Endothelial cell of umbilical vein (primary cell): ENCODE measurements at regions not wholly inside any gene's neighbourhood (a gene's known extent, or its start where the extent isn't known, plus 50 kb on each side); places are given as distances from the start of the nearest gene placed in this dataset.

Experiments
- BruUV-seq: library from RNA; stranded (reverse); fragments of 400-500 nt; replicated peaks from 2 replicates; lab custom pipeline; 2021; lab: Mats Ljungman, UMichigan
- CTCF ChIA-PET: fragments of 300-600, 350-600 bp; sonication (Branson Sonifier 250); formaldehyde crosslinking; loops from one replicate; lab custom pipeline; 2021; ENCODE audit warnings: antibody characterized with exemption, inconsistent platforms; lab: Charles Lee
- POLR2A ChIA-PET: fragments of 300-600, 350-600 bp; sonication (Branson Sonifier 250); formaldehyde crosslinking; loops from one replicate; lab custom pipeline; 2021; ENCODE audit warnings: antibody characterized with exemption, inconsistent platforms; lab: Charles Lee
- DNase-seq: peaks from one replicate; pipeline ENCODE4 v3.0.0-alpha.2; 2011; ENCODE audit warnings: low read depth, low spot score
- FAIRE-seq: peaks from 2 replicates; lab custom pipeline; 2011; peaks lifted over from hg19 to GRCh38; lab: Jason Lieb, UNC
- H2AFZ ChIP-seq: 2 replicates; pipeline ENCODE4 v1.6.0; 2012; ENCODE audit warnings: low read depth, low read length, control low read depth, inconsistent platforms
- H3K27ac ChIP-seq: 2 replicates; pipeline ENCODE4 v1.5.1; 2011; ENCODE audit warnings: low read depth, mild to moderate bottlenecking, control low read depth, low read length, moderate library complexity; ENCODE audit not compliant: insufficient read depth
- H3K27me3 ChIP-seq, 2 experiments: 2 replicates each; pipeline versions ENCODE4 v1.6.0 to v1.6.1; 2011; ENCODE audit warnings: low read length in 2 of 2, mixed read lengths in 1 of 2; ENCODE audit not compliant: control insufficient read depth in 2 of 2, insufficient read depth in 2 of 2
- H3K36me3 ChIP-seq, 2 experiments: 2 replicates in 1 of 2; 3 replicates in 1 of 2; pipeline ENCODE4 v1.5.1; 2011; ENCODE audit warnings: low read length in 2 of 2, mild to moderate bottlenecking in 1 of 2, moderate library complexity in 1 of 2; ENCODE audit not compliant: control insufficient read depth in 2 of 2, insufficient read depth in 2 of 2; ENCODE audit errors: extremely low read depth in 1 of 2
- H3K4me1 ChIP-seq: 3 replicates; pipeline ENCODE4 v1.5.1; 2011; ENCODE audit warnings: mild to moderate bottlenecking, low read length; ENCODE audit not compliant: control insufficient read depth, insufficient read depth; ENCODE audit errors: extremely low read depth
- H3K4me2 ChIP-seq: 2 replicates; pipeline ENCODE4 v1.6.1; 2011; ENCODE audit warnings: low read length, control low read depth, mixed read lengths; ENCODE audit not compliant: insufficient read depth
- H3K4me3 ChIP-seq, 3 experiments: fragments of 200-600 bp in 1 of 3; sonication (generic), shearing (Covaris generic) in 1 of 3; replicated peaks in 1 of 3; 2 replicates each; pipeline ENCODE4 v1.5.1; 2011 to 2016; ENCODE audit warnings: control low read depth in 3 of 3, low read length in 3 of 3, mild to moderate bottlenecking in 2 of 3, inconsistent platforms in 1 of 3, low read depth in 1 of 3, moderate library complexity in 1 of 3; ENCODE audit not compliant: insufficient read depth in 1 of 3
- H3K79me2 ChIP-seq: 2 replicates; pipeline ENCODE4 v1.6.0; 2012; ENCODE audit warnings: low read length, inconsistent platforms; ENCODE audit not compliant: control insufficient read depth, insufficient read depth
- H3K9ac ChIP-seq: replicated peaks from 2 replicates; pipeline ENCODE3; 2011; ENCODE audit warnings: low read length, control low read depth; ENCODE audit not compliant: insufficient read depth; ENCODE audit errors: extremely low read depth
- H3K9me1 ChIP-seq: replicated peaks from 3 replicates; pipeline ENCODE4 v1.6.0; 2011; ENCODE audit warnings: mild to moderate bottlenecking, low read length; ENCODE audit not compliant: control insufficient read depth, insufficient read depth; ENCODE audit errors: extremely low read depth
- H3K9me3 ChIP-seq: replicated peaks from 2 replicates; pipeline ENCODE4 v1.5.1; 2012; ENCODE audit warnings: low read length, inconsistent platforms; ENCODE audit not compliant: control insufficient read depth, insufficient read depth
- H4K20me1 ChIP-seq: replicated peaks from 2 replicates; pipeline ENCODE3; 2011; ENCODE audit warnings: mild to moderate bottlenecking, low read length; ENCODE audit not compliant: control insufficient read depth, insufficient read depth; ENCODE audit errors: extremely low read depth
- CTCF ChIP-seq, 2 donors: IDR thresholded peaks; 1 replicate in 1 of 2; 2 replicates in 1 of 2; pipeline ENCODE4 v1.5.1; 2011; ENCODE audit warnings: low read length in 2 of 2, mild to moderate bottlenecking in 2 of 2, moderate library complexity in 2 of 2, control low read depth in 1 of 2, inconsistent platforms in 1 of 2, low read depth in 1 of 2; ENCODE audit not compliant: insufficient read depth in 1 of 2; ENCODE audit errors: extremely low read depth in 1 of 2
- EZH2 ChIP-seq: IDR thresholded peaks from 2 replicates; pipeline ENCODE4 v1.6.1; 2012; ENCODE audit warnings: borderline replicate concordance, low read depth, mild to moderate bottlenecking, moderate library complexity, low read length, inconsistent platforms; ENCODE audit not compliant: severe bottlenecking
- FOS ChIP-seq: IDR thresholded peaks from 2 replicates; pipeline ENCODE4 v1.6.1; 2011; ENCODE audit warnings: mild to moderate bottlenecking, low read length, moderate library complexity, borderline replicate concordance; ENCODE audit not compliant: insufficient read depth
- GATA2 ChIP-seq: IDR thresholded peaks from 2 replicates; pipeline ENCODE4 v1.7.0; 2011; ENCODE audit warnings: low read depth, mild to moderate bottlenecking, moderate library complexity, mixed read lengths, low read length; ENCODE audit not compliant: insufficient read length, insufficient read depth
- JUN ChIP-seq: IDR thresholded peaks from 2 replicates; pipeline ENCODE4 v1.6.1; 2011; ENCODE audit warnings: borderline replicate concordance, low read depth; ENCODE audit not compliant: insufficient read length, insufficient read depth
- POLR2A ChIP-seq: IDR thresholded peaks from 2 replicates; pipeline ENCODE4 v1.6.1; 2012; ENCODE audit warnings: low read depth, mild to moderate bottlenecking, control low read depth, low read length
- POLR2AphosphoS5 ChIP-seq: IDR thresholded peaks from 2 replicates; pipeline ENCODE4 v1.6.1; 2012; ENCODE audit warnings: low read depth, mild to moderate bottlenecking, control low read depth, low read length, moderate library complexity; ENCODE audit not compliant: insufficient read depth
- dilution Hi-C: fragments of 300-500 bp; cut with MboI; formaldehyde crosslinking; loops from one replicate; pipeline ENCODE4 v1.15.0; 2019; ENCODE audit warnings: low sequenced_read_pairs; ENCODE audit not compliant: extremely low pct_ligation_motif_present
- intact Hi-C: fragments of 100-400 bp; cut with micrococcal nuclease; formaldehyde crosslinking; loops from one replicate; pipeline ENCODE4 v1.10.0; 2022
- TF ChIP-seq, protein P1 (sequence below): IDR thresholded peaks from 2 replicates; pipeline ENCODE4 v1.6.1; 2011; ENCODE audit not compliant: insufficient read depth, insufficient read length

- TF ChIP-seq POLR2AphosphoS5, result no peak
- no peak for TF ChIP-seq CTCF (IDR thresholded peaks at IDR 0.05; ENCODE audit: extremely low read depth in 1 of 2, insufficient read depth in 1 of 2, low read depth in 1 of 2, low read length in 2 of 2)
- TF ChIP-seq EZH2, result no peak
- TF ChIP-seq, protein P1, sequence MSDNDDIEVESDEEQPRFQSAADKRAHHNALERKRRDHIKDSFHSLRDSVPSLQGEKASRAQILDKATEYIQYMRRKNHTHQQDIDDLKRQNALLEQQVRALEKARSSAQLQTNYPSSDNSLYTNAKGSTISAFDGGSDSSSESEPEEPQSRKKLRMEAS, result no peak
- Histone ChIP-seq H3K4me1 (no peaks in the 10 kb centered on the region), H3K79me2 (no peaks in the 10 kb centered on the region), H3K27me3 (no peaks in the 10 kb centered on the region), H3K27ac (no peak overlapping the region), H3K4me2 (no peak overlapping the region), H3K4me3 (no peak overlapping the region), H2AFZ (no peak overlapping the region), H3K9ac (no peak overlapping the region), H3K9me3 (no peaks in the 10 kb centered on the region), H3K9me1 (no peaks in the 10 kb centered on the region), H4K20me1 (no peaks in the 10 kb centered on the region), H3K36me3 (no peaks in the 10 kb centered on the region)
- FAIRE-seq, result no peak
- dilution Hi-C loops (no loop called here), intact Hi-C loops (no loop called here)
- BruUV-seq, result no TSS peak
- POLR2A ChIA-PET, result no interaction called here
- CTCF ChIA-PET, result no interaction called here
- DNase-seq, result no peak
Observed at GRCh38 chr3:81261996-81262395, 499.4 kb downstream of the GBE1 start.

DNA sequence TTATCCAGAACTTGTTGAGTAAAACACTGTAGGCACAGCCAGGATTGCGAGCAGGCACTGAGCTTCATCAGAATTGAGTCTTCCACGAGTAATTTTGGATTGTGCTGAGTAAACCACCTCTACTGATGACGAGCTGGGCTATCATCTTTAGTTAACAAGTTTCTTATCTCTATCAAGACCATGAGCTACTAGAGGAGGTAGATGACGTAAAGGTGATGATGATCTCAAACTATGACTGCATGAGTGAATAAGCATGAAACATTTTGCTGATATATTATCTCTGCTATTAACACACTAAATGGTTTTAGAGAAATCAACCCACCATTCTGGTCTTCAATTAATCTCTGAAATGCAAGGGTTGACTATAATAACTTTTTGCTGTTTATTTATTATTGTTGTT, 506.0 kb downstream of the GBE1 start:
- no peaks in the 10 kb centered on the region for H3K36me3 ChIP-seq
- H3K27ac ChIP-seq, result no peak overlapping the region
- H3K4me1 ChIP-seq, result no peaks in the 10 kb centered on the region
- H3K27me3 ChIP-seq, result no peaks in the 10 kb centered on the region
- intact Hi-C loops, result no loop called here
- no peaks in the 10 kb centered on the region for H3K9me3 ChIP-seq
- H3K4me3 ChIP-seq, result no peak overlapping the region
- TF ChIP-seq FOS (no peak), CTCF (IDR thresholded peaks at IDR 0.05; ENCODE audit: extremely low read depth in 1 of 2, insufficient read depth in 1 of 2, low read depth in 1 of 2, low read length in 2 of 2) (no peak), POLR2A (no peak), EZH2 (no peak), GATA2 (no peak), JUN (no peak), POLR2AphosphoS5 (no peak)
- TF ChIP-seq, protein P1, result no peak
- no peak for FAIRE-seq
- ChIA-PET POLR2A (no interaction called here), CTCF (no interaction called here)
- H2AFZ ChIP-seq, result no peak overlapping the region
- no peak for DNase-seq
- no TSS peak for BruUV-seq
- H4K20me1 ChIP-seq, result no peaks in the 10 kb centered on the region
- no peak overlapping the region for H3K4me2 ChIP-seq
- no peak overlapping the region for H3K9ac ChIP-seq
- dilution Hi-C loops, result no loop called here
- no peaks in the 10 kb centered on the region for H3K9me1 ChIP-seq
- H3K79me2 ChIP-seq, result no peaks in the 10 kb centered on the region
